ENCODE measurements at regions not wholly inside any gene's neighbourhood (a gene's known extent, or its start where the extent isn't known, plus 50 kb on each side); places are given as distances from the start of the nearest gene placed in this dataset.
"Not testable (repeated sequence)": the region's sequence is repeated elsewhere in the genome, so short reads cannot be mapped to it uniquely, and the experiment has no call there.

DNA sequence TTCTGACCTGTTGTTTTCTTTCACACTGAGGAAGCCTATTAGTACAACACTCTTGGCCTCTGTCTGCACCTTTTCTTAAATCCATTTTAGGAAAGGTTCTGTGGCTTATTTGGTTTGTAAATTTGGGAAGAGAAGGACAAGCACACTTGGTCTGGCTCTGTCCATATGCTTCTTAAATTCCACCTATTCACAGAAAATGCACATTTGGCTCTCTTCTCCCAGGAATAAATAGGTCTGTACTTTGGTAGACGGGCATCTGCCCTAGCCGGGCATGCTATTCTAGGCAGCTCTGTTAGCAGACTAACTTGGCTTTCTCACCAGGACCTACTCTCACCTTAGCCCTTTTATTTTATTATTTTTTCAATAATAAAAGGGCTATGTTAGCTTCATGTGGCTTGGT, 1211.8 kb upstream of the SLC39A10 start:
- H3K9ac ChIP-seq (ENCODE audit: low read depth, low read length), result no peak overlapping the region
- H3K36me3 ChIP-seq (ENCODE audit: insufficient read depth, low read depth, low read length), result no peaks in the 10 kb centered on the region
- no peak overlapping the region for H3K4me3 ChIP-seq (ENCODE audit: low read length)
- no peaks in the 10 kb centered on the region for H3K4me1 ChIP-seq (ENCODE audit: insufficient read depth, low read length)
- no peaks in the 10 kb centered on the region for H3K27me3 ChIP-seq (ENCODE audit: insufficient read depth, low read length)
- no peaks in the 10 kb centered on the region for H3K9me3 ChIP-seq (ENCODE audit: insufficient read depth, low read depth, low read length)
- H3K27ac ChIP-seq (ENCODE audit: low read length), result no peak overlapping the region

GRCh38 chr2:194443926-194444325, 1213.1 kb upstream of the SLC39A10 start:
- Histone ChIP-seq H3K27me3 (ENCODE audit: insufficient read depth, low read length) (no peaks in the 10 kb centered on the region), H3K9me3 (ENCODE audit: insufficient read depth, low read depth, low read length) (no peaks in the 10 kb centered on the region), H3K27ac (ENCODE audit: low read length) (no peak overlapping the region), H3K4me1 (ENCODE audit: insufficient read depth, low read length) (no peaks in the 10 kb centered on the region), H3K4me3 (ENCODE audit: low read length) (no peak overlapping the region), H3K9ac (ENCODE audit: low read depth, low read length) (no peak overlapping the region), H3K36me3 (ENCODE audit: insufficient read depth, low read depth, low read length) (no peaks in the 10 kb centered on the region)

- Histone ChIP-seq H3K4me3 (ENCODE audit: low read length) (no peak overlapping the region), H3K36me3 (ENCODE audit: insufficient read depth, low read depth, low read length) (no peaks in the 10 kb centered on the region), H3K27me3 (ENCODE audit: insufficient read depth, low read length) (no peaks in the 10 kb centered on the region), H3K4me1 (ENCODE audit: insufficient read depth, low read length) (no peaks in the 10 kb centered on the region), H3K27ac (ENCODE audit: low read length) (no peak overlapping the region), H3K9ac (ENCODE audit: low read depth, low read length) (no peak overlapping the region), H3K9me3 (ENCODE audit: insufficient read depth, low read depth, low read length) (no peaks in the 10 kb centered on the region)
Observed at GRCh38 chr2:194424683-194425209, 1232.3 kb upstream of the SLC39A10 start.

DNA sequence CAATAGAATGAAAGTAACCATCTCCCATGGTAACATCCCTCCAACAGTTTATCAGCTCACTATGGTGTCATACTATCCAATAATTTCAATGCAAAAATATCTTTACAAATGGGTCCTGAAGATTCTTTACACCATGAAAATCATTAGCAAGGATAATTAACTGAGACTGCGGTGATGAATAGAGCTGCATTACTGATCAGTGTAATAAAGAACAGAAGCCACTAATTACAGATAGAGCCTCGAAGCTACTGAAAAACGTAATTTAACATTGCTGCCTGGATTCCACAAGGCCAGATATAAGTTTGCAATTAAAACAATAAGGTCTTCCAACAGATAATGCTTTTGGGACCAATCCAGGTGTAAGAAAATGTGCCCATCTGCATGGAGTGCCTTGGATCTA, 1245.8 kb upstream of the SLC39A10 start:
- Histone ChIP-seq H3K4me3 (ENCODE audit: low read length) (no peak overlapping the region), H3K27me3 (ENCODE audit: insufficient read depth, low read length) (no peaks in the 10 kb centered on the region), H3K36me3 (ENCODE audit: insufficient read depth, low read depth, low read length) (no peaks in the 10 kb centered on the region), H3K4me1 (ENCODE audit: insufficient read depth, low read length) (no peaks in the 10 kb centered on the region), H3K9me3 (ENCODE audit: insufficient read depth, low read depth, low read length) (no peaks in the 10 kb centered on the region), H3K9ac (ENCODE audit: low read depth, low read length) (no peak overlapping the region), H3K27ac (ENCODE audit: low read length) (no peak overlapping the region)

DNA sequence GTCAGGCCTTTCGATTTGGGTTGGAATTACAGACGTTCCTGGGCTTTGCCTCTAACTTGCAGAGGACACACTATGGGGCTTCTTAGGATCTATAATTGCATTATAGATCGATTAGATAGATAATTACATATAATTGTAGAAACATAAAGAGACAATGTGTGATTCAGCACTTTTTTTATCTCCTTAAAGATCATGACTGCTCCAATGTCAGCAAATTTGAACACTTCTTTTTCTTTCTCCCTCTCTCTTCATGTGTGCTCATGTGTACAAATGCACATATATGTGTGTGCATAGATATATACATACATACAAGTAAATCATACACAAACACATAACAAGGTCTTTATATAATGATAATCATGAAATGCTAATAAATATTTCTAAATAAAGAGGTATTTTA, 1261.2 kb upstream of the SLC39A10 start:
- Histone ChIP-seq H3K27ac (ENCODE audit: low read length) (no peak overlapping the region), H3K9ac (ENCODE audit: low read depth, low read length) (no peak overlapping the region), H3K9me3 (ENCODE audit: insufficient read depth, low read depth, low read length) (no peaks in the 10 kb centered on the region), H3K4me3 (ENCODE audit: low read length) (no peak overlapping the region), H3K27me3 (ENCODE audit: insufficient read depth, low read length) (no peaks in the 10 kb centered on the region), H3K36me3 (ENCODE audit: insufficient read depth, low read depth, low read length) (no peaks in the 10 kb centered on the region), H3K4me1 (ENCODE audit: insufficient read depth, low read length) (no peaks in the 10 kb centered on the region)

DNA sequence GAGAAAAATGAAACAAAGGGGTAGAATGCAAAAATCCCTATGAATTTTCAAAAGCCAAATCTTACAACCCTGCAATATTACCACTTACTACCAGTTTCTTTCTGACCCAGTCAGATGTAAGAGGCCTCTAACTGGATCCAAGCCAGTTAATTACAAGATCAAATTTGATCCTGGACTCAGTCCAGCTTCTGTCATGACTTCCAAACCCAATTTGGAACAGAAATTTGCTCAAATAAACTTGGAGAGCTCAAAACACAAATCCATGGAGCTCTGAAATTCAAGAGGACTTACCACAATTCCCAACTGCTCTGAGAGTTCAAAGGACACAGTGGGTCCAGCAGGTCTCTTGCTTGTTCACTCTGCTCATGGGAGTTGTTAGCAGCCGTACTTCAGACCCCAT, 1271.7 kb upstream of the SLC39A10 start:
- Histone ChIP-seq H3K36me3 (ENCODE audit: insufficient read depth, low read depth, low read length) (no peaks in the 10 kb centered on the region), H3K27ac (ENCODE audit: low read length) (no peak overlapping the region), H3K9ac (ENCODE audit: low read depth, low read length) (no peak overlapping the region), H3K27me3 (ENCODE audit: insufficient read depth, low read length) (no peaks in the 10 kb centered on the region), H3K9me3 (ENCODE audit: insufficient read depth, low read depth, low read length) (peaks cover 54% of the 10 kb centered on the region), H3K4me3 (ENCODE audit: low read length) (no peak overlapping the region), H3K4me1 (ENCODE audit: insufficient read depth, low read length) (no peaks in the 10 kb centered on the region)

DNA sequence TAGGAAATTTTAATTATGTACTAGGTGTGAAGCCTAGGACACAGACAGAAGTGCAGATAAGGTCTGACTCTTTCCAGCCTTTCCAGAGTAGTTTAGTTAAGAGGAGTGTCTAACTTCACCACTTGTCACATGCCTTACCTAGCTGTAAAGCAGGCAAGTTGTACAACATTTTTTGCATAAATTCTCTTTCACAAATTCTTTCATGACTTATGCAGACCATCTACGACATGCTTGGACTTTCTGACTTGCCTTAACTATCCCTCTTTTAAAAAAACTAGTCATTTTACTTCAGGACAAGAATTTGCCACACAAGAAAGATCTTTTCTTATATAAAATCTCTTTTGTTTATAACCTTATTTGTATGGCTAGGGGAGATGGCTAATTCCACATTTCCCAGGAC, 1273.6 kb upstream of the SLC39A10 start:
- H3K4me1 ChIP-seq (ENCODE audit: insufficient read depth, low read length), result no peaks in the 10 kb centered on the region
- no peaks in the 10 kb centered on the region for H3K27me3 ChIP-seq (ENCODE audit: insufficient read depth, low read length)
- no peak overlapping the region for H3K9ac ChIP-seq (ENCODE audit: low read depth, low read length)
- H3K36me3 ChIP-seq (ENCODE audit: insufficient read depth, low read depth, low read length), result no peaks in the 10 kb centered on the region
- no peak overlapping the region; the same call in 1 of the 2 replicates for H3K4me3 ChIP-seq (ENCODE audit: low read length)
- H3K9me3 ChIP-seq (ENCODE audit: insufficient read depth, low read depth, low read length), result peaks cover 57% of the 10 kb centered on the region
- H3K27ac ChIP-seq (ENCODE audit: low read length), result no peak overlapping the region

- no peak overlapping the region for H3K9ac ChIP-seq (ENCODE audit: low read depth, low read length)
- no peak overlapping the region for H3K4me3 ChIP-seq (ENCODE audit: low read length)
- H3K9me3 ChIP-seq (ENCODE audit: insufficient read depth, low read depth, low read length), result peaks cover 57% of the 10 kb centered on the region
- no peaks in the 10 kb centered on the region for H3K4me1 ChIP-seq (ENCODE audit: insufficient read depth, low read length)
- no peaks in the 10 kb centered on the region for H3K27me3 ChIP-seq (ENCODE audit: insufficient read depth, low read length)
- H3K36me3 ChIP-seq (ENCODE audit: insufficient read depth, low read depth, low read length), result no peaks in the 10 kb centered on the region
- H3K27ac ChIP-seq (ENCODE audit: low read length), result no peak overlapping the region
Observed at GRCh38 chr2:194382221-194382620, 1274.8 kb upstream of the SLC39A10 start.

- Histone ChIP-seq H3K36me3 (ENCODE audit: insufficient read depth, low read depth, low read length) (no peaks in the 10 kb centered on the region), H3K9ac (ENCODE audit: low read depth, low read length) (no peak overlapping the region), H3K27me3 (ENCODE audit: insufficient read depth, low read length) (no peaks in the 10 kb centered on the region), H3K9me3 (ENCODE audit: insufficient read depth, low read depth, low read length) (peaks cover 48% of the 10 kb centered on the region), H3K27ac (ENCODE audit: low read length) (no peak overlapping the region), H3K4me1 (ENCODE audit: insufficient read depth, low read length) (no peaks in the 10 kb centered on the region), H3K4me3 (ENCODE audit: low read length) (no peak overlapping the region)
Observed at GRCh38 chr2:194380011-194380410, 1277.0 kb upstream of the SLC39A10 start.

- not testable (repeated sequence) for H3K27ac ChIP-seq (ENCODE audit: low read length); H3K36me3 ChIP-seq (ENCODE audit: insufficient read depth, low read depth, low read length); H3K4me1 ChIP-seq (ENCODE audit: insufficient read depth, low read length); H3K9me3 ChIP-seq (ENCODE audit: insufficient read depth, low read depth, low read length); H3K9ac ChIP-seq (ENCODE audit: low read depth, low read length); H3K27me3 ChIP-seq (ENCODE audit: insufficient read depth, low read length); H3K4me3 ChIP-seq (ENCODE audit: low read length)
Observed at GRCh38 chr2:194367390-194367789, 1289.6 kb upstream of the SLC39A10 start.

- Histone ChIP-seq H3K9ac (ENCODE audit: low read depth, low read length) (no peak overlapping the region), H3K4me3 (ENCODE audit: low read length) (no peak overlapping the region), H3K27me3 (ENCODE audit: insufficient read depth, low read length) (no peaks in the 10 kb centered on the region), H3K36me3 (ENCODE audit: insufficient read depth, low read depth, low read length) (no peaks in the 10 kb centered on the region), H3K9me3 (ENCODE audit: insufficient read depth, low read depth, low read length) (peaks cover 9% of the 10 kb centered on the region), H3K4me1 (ENCODE audit: insufficient read depth, low read length) (no peaks in the 10 kb centered on the region), H3K27ac (ENCODE audit: low read length) (no peak overlapping the region)
Observed at GRCh38 chr2:194363878-194364277, 1293.1 kb upstream of the SLC39A10 start.

- H3K4me3 ChIP-seq (ENCODE audit: low read length), result no peak overlapping the region
- no peaks in the 10 kb centered on the region for H3K4me1 ChIP-seq (ENCODE audit: insufficient read depth, low read length)
- no peaks in the 10 kb centered on the region for H3K36me3 ChIP-seq (ENCODE audit: insufficient read depth, low read depth, low read length)
- no peak overlapping the region for H3K27ac ChIP-seq (ENCODE audit: low read length)
- H3K9me3 ChIP-seq (ENCODE audit: insufficient read depth, low read depth, low read length), result peaks cover 9% of the 10 kb centered on the region
- H3K9ac ChIP-seq (ENCODE audit: low read depth, low read length), result no peak overlapping the region
- no peaks in the 10 kb centered on the region for H3K27me3 ChIP-seq (ENCODE audit: insufficient read depth, low read length)
Observed at GRCh38 chr2:194363295-194363694, 1293.7 kb upstream of the SLC39A10 start.

- Histone ChIP-seq H3K4me1 (ENCODE audit: insufficient read depth, low read length) (no peaks in the 10 kb centered on the region), H3K9ac (ENCODE audit: low read depth, low read length) (no peak overlapping the region), H3K4me3 (ENCODE audit: low read length) (no peak overlapping the region), H3K27me3 (ENCODE audit: insufficient read depth, low read length) (no peaks in the 10 kb centered on the region), H3K36me3 (ENCODE audit: insufficient read depth, low read depth, low read length) (no peaks in the 10 kb centered on the region), H3K27ac (ENCODE audit: low read length) (no peak overlapping the region), H3K9me3 (ENCODE audit: insufficient read depth, low read depth, low read length) (no peaks in the 10 kb centered on the region)
Observed at GRCh38 chr2:194352505-194352904, 1304.5 kb upstream of the SLC39A10 start.

Data from iPS-20b (cell line).